ENCODE measurements at regions not wholly inside any gene's neighbourhood (a gene's known extent, or its start where the extent isn't known, plus 50 kb on each side); places are given as distances from the start of the nearest gene placed in this dataset. TPM values are rescaled to one million over a fixed set of nuclear protein-coding genes. Genes with fewer than 3 reads are reported as not detected.

GRCh38 chr18:2485983-2486382 lies 85.3 kb downstream of the METTL4 start:
- TF ChIP-seq CTCF (IDR thresholded peaks at IDR 0.05; ENCODE audit: low read depth, low read length, missing input control) (no peak), YY1 (IDR thresholded peaks at IDR 0.05) (no peak), EGR1 (IDR thresholded peaks at IDR 0.05; ENCODE audit: low read depth in 2 of 2) (no peak), NR2F2 (IDR thresholded peaks at IDR 0.05) (no peak)
- TF ChIP-seq, protein P1, sequence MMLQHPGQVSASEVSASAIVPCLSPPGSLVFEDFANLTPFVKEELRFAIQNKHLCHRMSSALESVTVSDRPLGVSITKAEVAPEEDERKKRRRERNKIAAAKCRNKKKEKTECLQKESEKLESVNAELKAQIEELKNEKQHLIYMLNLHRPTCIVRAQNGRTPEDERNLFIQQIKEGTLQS (IDR thresholded peaks at IDR 0.05) = no peak
- 96% methylated on average over 1 of the region's 1 CpG for WGBS
- no peak overlapping the region for H3K9ac ChIP-seq (ENCODE audit: low read depth in 1 of 2, low read length in 2 of 2)
- no peak for DNase-seq (ENCODE audit: low spot score)
- no peaks in the 10 kb centered on the region for H3K9me3 ChIP-seq (ENCODE audit: control insufficient read depth in 4 of 4, low read length in 3 of 4)
- no peak overlapping the region for H3K27ac ChIP-seq (ENCODE audit: low read depth in 1 of 2, low read length in 2 of 2)
- no peak overlapping the region for H3K4me3 ChIP-seq (ENCODE audit: low read depth in 1 of 3, low read length in 3 of 3)
- H3K27me3 ChIP-seq (ENCODE audit: control insufficient read depth in 4 of 4, insufficient read depth in 4 of 4, low read length in 3 of 4) = no peaks in the 10 kb centered on the region
- H3K4me1 ChIP-seq (ENCODE audit: control insufficient read depth in 4 of 4, insufficient read depth in 4 of 4, low read length in 3 of 4) = peaks cover 0 to 2% (median 0%) of the 10 kb centered on the region in 4 donors
- H3K36me3 ChIP-seq (ENCODE audit: control insufficient read depth in 4 of 4, insufficient read depth in 3 of 4, low read depth in 1 of 4, low read length in 3 of 4) = no peaks in the 10 kb centered on the region

GRCh38 chr18:2486426-2486825 lies 84.9 kb downstream of the METTL4 start:
- Histone ChIP-seq H3K27me3 (ENCODE audit: control insufficient read depth in 4 of 4, insufficient read depth in 4 of 4, low read length in 3 of 4) (no peaks in the 10 kb centered on the region), H3K9me3 (ENCODE audit: control insufficient read depth in 4 of 4, low read length in 3 of 4) (no peaks in the 10 kb centered on the region), H3K36me3 (ENCODE audit: control insufficient read depth in 4 of 4, insufficient read depth in 3 of 4, low read depth in 1 of 4, low read length in 3 of 4) (no peaks in the 10 kb centered on the region), H3K9ac (ENCODE audit: low read depth in 1 of 2, low read length in 2 of 2) (no peak overlapping the region), H3K4me3 (ENCODE audit: low read depth in 1 of 3, low read length in 3 of 3) (no peak overlapping the region), H3K4me1 (ENCODE audit: control insufficient read depth in 4 of 4, insufficient read depth in 4 of 4, low read length in 3 of 4) (peaks cover 0 to 2% (median 0%) of the 10 kb centered on the region in 4 donors), H3K27ac (ENCODE audit: low read depth in 1 of 2, low read length in 2 of 2) (no peak overlapping the region)
- no peak for DNase-seq (ENCODE audit: low spot score)
- TF ChIP-seq RAD21 (IDR thresholded peaks at IDR 0.05) (no peak), FOXA2 (IDR thresholded peaks at IDR 0.05) (no peak), HNF4A (conservative IDR thresholded peaks at IDR 0.05) (peak in 1 of 2 donors; percentile 5), SP1 (IDR thresholded peaks at IDR 0.05) (no peak), ZBTB33 (IDR thresholded peaks at IDR 0.05) (no peak), TAF1 (conservative IDR thresholded peaks at IDR 0.05) (no peak)
- WGBS = 13% methylated on average over 4 of the region's 4 CpGs

Small RNA genes in the stretch of these regions (small RNA-seq; reads per million reads assigned to genes)
- gene AP005119.1 (not detected), gene COX6CP3 (not detected), gene RN7SKP72 (not detected)
